ENCODE measurements at regions not wholly inside any gene's neighbourhood (a gene's known extent, or its start where the extent isn't known, plus 50 kb on each side); places are given as distances from the start of the nearest gene placed in this dataset.

- no peak for TF ChIP-seq CTCF (IDR thresholded peaks at IDR 0.05)
- TF ChIP-seq, protein P1, sequence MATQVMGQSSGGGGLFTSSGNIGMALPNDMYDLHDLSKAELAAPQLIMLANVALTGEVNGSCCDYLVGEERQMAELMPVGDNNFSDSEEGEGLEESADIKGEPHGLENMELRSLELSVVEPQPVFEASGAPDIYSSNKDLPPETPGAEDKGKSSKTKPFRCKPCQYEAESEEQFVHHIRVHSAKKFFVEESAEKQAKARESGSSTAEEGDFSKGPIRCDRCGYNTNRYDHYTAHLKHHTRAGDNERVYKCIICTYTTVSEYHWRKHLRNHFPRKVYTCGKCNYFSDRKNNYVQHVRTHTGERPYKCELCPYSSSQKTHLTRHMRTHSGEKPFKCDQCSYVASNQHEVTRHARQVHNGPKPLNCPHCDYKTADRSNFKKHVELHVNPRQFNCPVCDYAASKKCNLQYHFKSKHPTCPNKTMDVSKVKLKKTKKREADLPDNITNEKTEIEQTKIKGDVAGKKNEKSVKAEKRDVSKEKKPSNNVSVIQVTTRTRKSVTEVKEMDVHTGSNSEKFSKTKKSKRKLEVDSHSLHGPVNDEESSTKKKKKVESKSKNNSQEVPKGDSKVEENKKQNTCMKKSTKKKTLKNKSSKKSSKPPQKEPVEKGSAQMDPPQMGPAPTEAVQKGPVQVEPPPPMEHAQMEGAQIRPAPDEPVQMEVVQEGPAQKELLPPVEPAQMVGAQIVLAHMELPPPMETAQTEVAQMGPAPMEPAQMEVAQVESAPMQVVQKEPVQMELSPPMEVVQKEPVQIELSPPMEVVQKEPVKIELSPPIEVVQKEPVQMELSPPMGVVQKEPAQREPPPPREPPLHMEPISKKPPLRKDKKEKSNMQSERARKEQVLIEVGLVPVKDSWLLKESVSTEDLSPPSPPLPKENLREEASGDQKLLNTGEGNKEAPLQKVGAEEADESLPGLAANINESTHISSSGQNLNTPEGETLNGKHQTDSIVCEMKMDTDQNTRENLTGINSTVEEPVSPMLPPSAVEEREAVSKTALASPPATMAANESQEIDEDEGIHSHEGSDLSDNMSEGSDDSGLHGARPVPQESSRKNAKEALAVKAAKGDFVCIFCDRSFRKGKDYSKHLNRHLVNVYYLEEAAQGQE (IDR thresholded peaks at IDR 0.05; ENCODE audit: insufficient read depth in 1 of 2, low read depth in 2 of 2, low read length in 1 of 2), result no peak
- no peak for TF ChIP-seq TCF7L2 (IDR thresholded peaks at IDR 0.05; ENCODE audit: low read depth, low read length)
- no peak for TF ChIP-seq POLR2AphosphoS5 (IDR thresholded peaks at IDR 0.05; ENCODE audit: low read depth, low read length)
- no peak for TF ChIP-seq SIN3A (IDR thresholded peaks at IDR 0.05; ENCODE audit: borderline replicate concordance, insufficient read depth, low read depth, low read length)
Observed at GRCh38 chr18:61123309-61123708, 209.9 kb upstream of the CDH20 start.
